OCI-LY7 (cell line): ENCODE measurements at regions not wholly inside any gene's neighbourhood (a gene's known extent, or its start where the extent isn't known, plus 50 kb on each side); places are given as distances from the start of the nearest gene placed in this dataset.

Source experiments
- BruUV-seq: library from RNA; stranded (reverse); fragments of 400-500 nt; replicated peaks from 2 replicates; lab custom pipeline; 2021; lab: Mats Ljungman, UMichigan
- CTCF ChIA-PET: fragments of 300-600 bp; sonication (Branson Sonifier 250); formaldehyde crosslinking; loops from one replicate; lab custom pipeline; 2022; ENCODE audit warnings: antibody characterized with exemption; ENCODE audit not compliant: unreplicated experiment; lab: Charles Lee
- POLR2A ChIA-PET: fragments of 300-600 bp; sonication (Branson Sonifier 250); formaldehyde crosslinking; loops from one replicate; lab custom pipeline; 2022; ENCODE audit warnings: antibody characterized with exemption; lab: Charles Lee
- DNase-seq: peaks from one replicate; pipeline ENCODE4 v3.0.0-alpha.2; 2015; ENCODE audit warnings: low spot score
- H2AFZ ChIP-seq: fragments of 200-600 bp; sonication (generic), shearing (Covaris generic); 2 replicates; pipeline ENCODE4 v1.6.1; 2014; ENCODE audit warnings: mild to moderate bottlenecking, antibody characterized with exemption, low read length, moderate library complexity
- H3K27ac ChIP-seq: fragments of 200-600 bp; sonication (generic); 2 replicates; pipeline ENCODE4 v1.5.1; 2014; ENCODE audit warnings: mixed run types, low read depth, mild to moderate bottlenecking, moderate library complexity, low read length, inconsistent platforms; ENCODE audit not compliant: poor library complexity, severe bottlenecking
- H3K36me3 ChIP-seq: fragments of 200-600 bp; sonication (generic); 2 replicates; pipeline ENCODE4 v1.6.1; 2014; ENCODE audit warnings: mild to moderate bottlenecking, antibody characterized with exemption, low read length, moderate library complexity, mixed read lengths; ENCODE audit not compliant: insufficient read depth
- H3K4me1 ChIP-seq: fragments of 200-600 bp; sonication (generic); 2 replicates; pipeline ENCODE4 v1.5.1; 2014; ENCODE audit warnings: mild to moderate bottlenecking, low read length; ENCODE audit not compliant: insufficient read depth, poor library complexity, severe bottlenecking
- H3K4me2 ChIP-seq: fragments of 200-600 bp; sonication (generic); 2 replicates; pipeline ENCODE4 v1.6.1; 2014; ENCODE audit warnings: mild to moderate bottlenecking, low read length
- H3K4me3 ChIP-seq: fragments of 200-600 bp; sonication (generic); 2 replicates; pipeline ENCODE4 v1.5.1; 2014; ENCODE audit warnings: mild to moderate bottlenecking, low read depth, low read length; ENCODE audit not compliant: poor library complexity, severe bottlenecking
- H3K79me2 ChIP-seq: fragments of 200-600 bp; sonication (generic); 2 replicates; pipeline ENCODE4 v1.6.1; 2016; ENCODE audit warnings: low read depth, mild to moderate bottlenecking, low read length, moderate library complexity, mixed read lengths; ENCODE audit not compliant: insufficient read depth
- H3K9me2 ChIP-seq: fragments of 200-600 bp; sonication (generic); 2 replicates; pipeline ENCODE4 v1.6.1; 2016; ENCODE audit warnings: mild to moderate bottlenecking, low read length, mixed read lengths; ENCODE audit not compliant: insufficient read depth
- H3K9me3 ChIP-seq: fragments of 200-600 bp; sonication (generic); 2 replicates; pipeline ENCODE4 v1.6.1; 2014; ENCODE audit warnings: mild to moderate bottlenecking, mixed run types, low read length, mixed read lengths
- H4K20me1 ChIP-seq: fragments of 200-600 bp; sonication (generic); 2 replicates; pipeline ENCODE4 v1.6.1; 2014; ENCODE audit warnings: mild to moderate bottlenecking, antibody characterized with exemption, low read length, moderate library complexity, mixed read lengths; ENCODE audit not compliant: insufficient read depth
- CTCF ChIP-seq: fragments of 200-600 bp; sonication (generic); conservative IDR thresholded peaks from 2 replicates; pipeline ENCODE4 v1.5.1; 2014; ENCODE audit warnings: mild to moderate bottlenecking, antibody characterized with exemption, low read length, moderate library complexity, mixed read lengths
- EZH2phosphoT487 ChIP-seq: fragments of 200-600 bp; sonication (generic); IDR thresholded peaks from 2 replicates; pipeline ENCODE4 v1.6.1; 2018; ENCODE audit warnings: low read depth, borderline replicate concordance, mild to moderate bottlenecking, mixed run types, antibody characterized with exemption, low read length, moderate library complexity, mixed read lengths
- intact Hi-C: fragments of 100-400 bp; cut with micrococcal nuclease; formaldehyde crosslinking; loops from one replicate; pipeline ENCODE4 v1.10.0; 2022; ENCODE audit not compliant: unreplicated experiment

GRCh38 chr6:143003676-143004075 is 57.0 kb upstream of the AIG1 start:
- intact Hi-C loops: no loop called here
- BruUV-seq: no TSS peak
- POLR2A ChIA-PET: no interaction called here

GRCh38 chr6:143005816-143006215 is 54.9 kb upstream of the AIG1 start:
- Histone ChIP-seq H3K36me3 (no peaks in the 10 kb centered on the region), H3K4me1 (no peaks in the 10 kb centered on the region), H3K4me2 (no peak overlapping the region), H3K79me2 (no peaks in the 10 kb centered on the region), H4K20me1 (no peaks in the 10 kb centered on the region), H3K4me3 (no peak overlapping the region), H3K9me2 (no peaks in the 10 kb centered on the region), H3K9me3 (no peaks in the 10 kb centered on the region), H3K27ac (no peak overlapping the region), H2AFZ (no peak overlapping the region)
- intact Hi-C loops: no loop called here
- POLR2A ChIA-PET: no interaction called here
- CTCF ChIA-PET: no interaction called here
- DNase-seq: no peak
- BruUV-seq: no TSS peak
- TF ChIP-seq EZH2phosphoT487: no peak

More at GRCh38 chr6:143003676-143004075, 57.0 kb upstream of the AIG1 start:
- no peaks in the 10 kb centered on the region for H3K36me3 ChIP-seq
- TF ChIP-seq EZH2phosphoT487 (no peak), CTCF (no peak)
- no peaks in the 10 kb centered on the region for H3K9me3 ChIP-seq
- H3K4me1 ChIP-seq: no peaks in the 10 kb centered on the region
- no peak overlapping the region for H2AFZ ChIP-seq
- no peaks in the 10 kb centered on the region for H4K20me1 ChIP-seq
- no peaks in the 10 kb centered on the region for H3K9me2 ChIP-seq
- H3K4me2 ChIP-seq: no peak overlapping the region
- no peak overlapping the region for H3K4me3 ChIP-seq
- H3K79me2 ChIP-seq: no peaks in the 10 kb centered on the region
- CTCF ChIA-PET: no interaction called here
- DNase-seq: no peak
- no peak overlapping the region for H3K27ac ChIP-seq

- no TSS peak for BruUV-seq
- CTCF ChIA-PET: interaction anchor here (0.6 kb wide), 1 partner anchor 20 kb away, joined by 3 read pairs; no protein-coding TSS in a partner anchor
- no peak overlapping the region for H3K4me2 ChIP-seq
Measured at GRCh38 chr6:143006787-143007186, 53.9 kb upstream of the AIG1 start.

More at GRCh38 chr6:143006787-143007186, 53.9 kb upstream of the AIG1 start:
- no peak overlapping the region for H3K4me3 ChIP-seq
- no peak overlapping the region for H3K27ac ChIP-seq
- POLR2A ChIA-PET: interaction anchor here (0.6 kb wide), 2 partner anchors 12 to 19 kb away, joined by 3 read pairs; no protein-coding TSS in a partner anchor
- no peaks in the 10 kb centered on the region for H3K36me3 ChIP-seq
- DNase-seq: no peak
- H2AFZ ChIP-seq: no peak overlapping the region
- TF ChIP-seq EZH2phosphoT487: no peak
- TF ChIP-seq CTCF: no peak
- no peaks in the 10 kb centered on the region for H4K20me1 ChIP-seq
- H3K4me1 ChIP-seq: no peaks in the 10 kb centered on the region
- H3K79me2 ChIP-seq: no peaks in the 10 kb centered on the region
- H3K9me3 ChIP-seq: no peaks in the 10 kb centered on the region
- no peaks in the 10 kb centered on the region for H3K9me2 ChIP-seq
- intact Hi-C loops: no loop called here
